Left lung (tissue), 4 donors: ENCODE measurements at regions not wholly inside any gene's neighbourhood (a gene's known extent, or its start where the extent isn't known, plus 50 kb on each side); places are given as distances from the start of the nearest gene placed in this dataset.
A peak's percentile ranks its signal among the peaks of the same experiment; 100 is the strongest.

Experiments used
- ATAC-seq: fragments of 200-7000 bp; cut with Tn5 transposase; one replicate; pipeline ENCODE4 v1.9.1; 2020; ENCODE audit warnings: moderate library complexity
- DNase-seq, 4 donors: peaks; one replicate each; pipeline ENCODE4 v3.0.0-alpha.2; 2013 to 2020
- H3K27ac ChIP-seq, 2 donors: fragments of 200-600 bp; sonication (generic) in 1 of 2; one replicate each; pipeline versions ENCODE4 v1.5.0 to v1.8.0; 2020 to 2021
- H3K27me3 ChIP-seq, 2 donors: fragments of 200-600 bp; sonication (generic) in 1 of 2; one replicate each; pipeline versions ENCODE4 v1.5.0 to v1.8.0; 2020 to 2021
- H3K36me3 ChIP-seq, 2 donors: fragments of 200-600 bp; sonication (generic) in 1 of 2; one replicate each; pipeline versions ENCODE4 v1.5.0 to v1.8.0; 2020 to 2021
- H3K4me1 ChIP-seq, 2 donors: fragments of 200-600 bp; one replicate each; pipeline ENCODE4 v1.8.0; 2021
- H3K4me3 ChIP-seq, 2 donors: fragments of 200-600 bp; sonication (generic) in 1 of 2; one replicate each; pipeline versions ENCODE4 v1.5.0 to v1.8.0; 2020 to 2021; ENCODE audit warnings: mild to moderate bottlenecking in 1 of 2
- H3K9me3 ChIP-seq, 2 donors: fragments of 200-600 bp; sonication (generic) in 1 of 2; one replicate each; pipeline versions ENCODE4 v1.5.0 to v1.8.0; 2020 to 2021
- intact Hi-C, 2 donors: fragments of 100-400 bp; cut with DNase I; formaldehyde crosslinking; loops; one replicate each; pipeline versions ENCODE4 v1.11.2 to v1.14.2; 2022
- TF ChIP-seq, protein P1 (sequence below), 2 donors: fragments of 200-600 bp; sonication (generic) in 1 of 2; IDR thresholded peaks; one replicate each; pipeline versions ENCODE4 v1.5.0 to v1.8.0; 2021; ENCODE audit warnings: antibody characterized with exemption in 2 of 2
- donor health status: DM: no; HTN: yes; CAD: no.
- donor health status: DM: no; HTN: no; CAD: no.

DNA sequence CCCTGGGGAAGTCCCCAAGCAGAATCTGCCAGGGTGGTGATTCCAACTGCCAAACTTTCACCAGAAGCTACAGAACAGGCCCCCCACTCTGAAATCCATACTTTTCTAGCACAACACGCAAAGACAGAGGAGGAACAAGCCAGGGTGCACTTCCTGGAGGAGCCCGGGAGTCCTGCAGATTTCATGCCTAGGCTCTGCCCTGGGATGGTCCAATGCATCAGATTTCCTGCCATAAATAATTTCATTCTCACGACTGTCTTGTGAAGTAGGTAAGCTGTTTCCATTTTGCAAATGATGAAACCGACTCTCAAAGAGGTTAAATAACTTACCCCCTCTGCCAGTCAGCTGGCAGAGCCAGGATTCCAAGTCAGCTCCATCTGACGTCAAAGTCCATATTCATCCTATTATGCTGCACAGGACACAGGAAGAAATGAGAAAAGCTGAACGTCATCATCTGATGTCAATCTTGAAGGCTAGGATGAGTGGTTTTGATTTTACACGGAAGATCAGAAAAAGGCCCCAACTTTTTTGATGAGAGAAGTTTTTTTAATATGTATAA, 134.8 kb upstream of the IGF1R start:
- DNase-seq = no peak
- H3K27ac ChIP-seq = no peak overlapping the region
- H3K36me3 ChIP-seq = no peaks in the 10 kb centered on the region
- TF ChIP-seq, protein P1, sequence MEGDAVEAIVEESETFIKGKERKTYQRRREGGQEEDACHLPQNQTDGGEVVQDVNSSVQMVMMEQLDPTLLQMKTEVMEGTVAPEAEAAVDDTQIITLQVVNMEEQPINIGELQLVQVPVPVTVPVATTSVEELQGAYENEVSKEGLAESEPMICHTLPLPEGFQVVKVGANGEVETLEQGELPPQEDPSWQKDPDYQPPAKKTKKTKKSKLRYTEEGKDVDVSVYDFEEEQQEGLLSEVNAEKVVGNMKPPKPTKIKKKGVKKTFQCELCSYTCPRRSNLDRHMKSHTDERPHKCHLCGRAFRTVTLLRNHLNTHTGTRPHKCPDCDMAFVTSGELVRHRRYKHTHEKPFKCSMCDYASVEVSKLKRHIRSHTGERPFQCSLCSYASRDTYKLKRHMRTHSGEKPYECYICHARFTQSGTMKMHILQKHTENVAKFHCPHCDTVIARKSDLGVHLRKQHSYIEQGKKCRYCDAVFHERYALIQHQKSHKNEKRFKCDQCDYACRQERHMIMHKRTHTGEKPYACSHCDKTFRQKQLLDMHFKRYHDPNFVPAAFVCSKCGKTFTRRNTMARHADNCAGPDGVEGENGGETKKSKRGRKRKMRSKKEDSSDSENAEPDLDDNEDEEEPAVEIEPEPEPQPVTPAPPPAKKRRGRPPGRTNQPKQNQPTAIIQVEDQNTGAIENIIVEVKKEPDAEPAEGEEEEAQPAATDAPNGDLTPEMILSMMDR (IDR thresholded peaks at IDR 0.05) = no peak
- H3K27me3 ChIP-seq = no peaks in the 10 kb centered on the region
- no peaks in the 10 kb centered on the region for H3K9me3 ChIP-seq
- no peak overlapping the region for H3K4me3 ChIP-seq
- no peaks in the 10 kb centered on the region for H3K4me1 ChIP-seq
- no peak for ATAC-seq
- intact Hi-C loops = no loop called here

DNA sequence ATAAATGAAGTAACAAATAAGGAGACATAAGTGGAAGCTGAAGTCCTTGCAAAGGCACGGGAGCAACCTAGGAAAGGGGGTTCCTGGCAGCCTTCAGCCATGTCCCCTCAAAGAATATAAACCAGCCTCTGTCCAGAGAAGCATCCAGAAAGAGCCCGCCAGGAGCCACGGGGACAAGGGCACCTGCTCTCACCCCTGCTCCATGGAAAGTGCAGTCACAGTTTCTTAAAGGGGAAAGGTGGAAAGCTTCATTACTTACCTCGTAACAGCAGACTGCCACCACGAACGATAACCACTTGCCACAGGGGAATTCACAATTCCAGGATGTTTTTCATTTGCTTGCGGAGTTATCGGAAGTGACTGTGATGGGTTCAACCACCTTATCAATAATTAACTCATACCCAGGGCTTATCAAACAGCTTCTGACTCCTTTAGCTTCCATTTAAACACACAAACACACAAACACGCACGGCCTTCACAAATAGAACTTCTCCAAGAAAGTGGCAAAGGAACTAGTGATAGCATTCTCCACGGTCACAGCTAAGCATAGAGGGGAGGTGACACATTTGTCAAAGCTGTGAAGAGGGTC, 134.2 kb upstream of the IGF1R start:
- TF ChIP-seq, protein P1 (IDR thresholded peaks at IDR 0.05) = no peak
- DNase-seq (no peak), ATAC-seq (no peak)
- H3K9me3 ChIP-seq = no peaks in the 10 kb centered on the region
- intact Hi-C loops = no loop called here
- H3K27me3 ChIP-seq = no peaks in the 10 kb centered on the region
- H3K27ac ChIP-seq = no peak overlapping the region
- H3K4me3 ChIP-seq = no peak overlapping the region
- H3K36me3 ChIP-seq = no peaks in the 10 kb centered on the region
- H3K4me1 ChIP-seq = peaks cover 0 to 4% of the 10 kb centered on the region in 2 donors

- DNase-seq = peak in 2 of 4 donors; percentile 82 to 87
- H3K27ac ChIP-seq = no peak overlapping the region
- H3K36me3 ChIP-seq = no peaks in the 10 kb centered on the region
- intact Hi-C loops = no loop called here
- peak; percentile 93 for ATAC-seq
- TF ChIP-seq, protein P1 (IDR thresholded peaks at IDR 0.05) = peak; percentile 67 to 78
- H3K27me3 ChIP-seq = no peaks in the 10 kb centered on the region
- no peaks in the 10 kb centered on the region for H3K9me3 ChIP-seq
- H3K4me1 ChIP-seq = peaks cover 0 to 5% of the 10 kb centered on the region in 2 donors
- no peak overlapping the region for H3K4me3 ChIP-seq
These were observed 129.3 kb upstream of the IGF1R start for GRCh38 chr15:98518823-98519561.

DNA sequence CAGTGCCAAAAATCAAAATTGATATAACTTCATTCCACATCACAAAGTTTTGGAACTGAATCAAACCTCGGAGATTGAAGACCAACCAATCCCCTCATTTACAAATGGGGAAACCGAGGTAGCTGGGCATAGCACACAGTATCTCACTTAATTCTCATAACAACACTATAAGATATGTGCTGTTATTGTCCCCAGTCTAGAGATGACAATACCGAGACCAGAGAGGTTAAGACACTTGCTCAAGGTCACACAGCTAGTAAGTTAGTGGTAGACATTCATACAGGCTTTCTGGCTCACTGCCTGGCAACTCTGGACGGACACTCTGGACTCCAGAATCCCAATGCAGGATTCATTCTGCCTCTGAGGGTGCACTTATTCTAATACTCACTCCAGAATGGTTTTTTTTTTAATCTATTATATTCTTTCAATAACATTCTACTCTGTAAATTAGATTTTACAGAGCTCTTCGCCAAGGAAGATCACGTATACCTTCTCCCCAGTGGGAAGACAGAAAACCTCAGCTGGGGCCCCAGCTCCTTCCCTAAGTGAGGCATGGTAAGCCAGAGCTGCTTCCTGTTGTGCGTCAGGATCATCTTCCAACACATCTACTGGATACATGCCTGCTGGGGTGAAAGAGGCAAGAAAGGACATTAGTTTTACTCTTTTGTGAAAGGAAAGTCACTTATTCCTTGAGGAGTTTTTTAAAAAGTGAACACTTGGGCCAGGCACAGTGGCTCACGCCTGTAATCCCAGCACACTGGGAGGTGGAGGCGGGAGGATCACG, 128.4 kb upstream of the IGF1R start:
- DNase-seq (no peak), ATAC-seq (no peak)
- no peak overlapping the region for H3K27ac ChIP-seq
- no peak overlapping the region for H3K4me3 ChIP-seq
- TF ChIP-seq, protein P1 (IDR thresholded peaks at IDR 0.05) = no peak
- no peaks in the 10 kb centered on the region for H3K9me3 ChIP-seq
- H3K4me1 ChIP-seq = peaks cover 0 to 5% of the 10 kb centered on the region in 2 donors
- no peaks in the 10 kb centered on the region for H3K27me3 ChIP-seq
- intact Hi-C loops = loop anchor here in 1 of 2 donors (10.0 kb wide), 2 partner anchors 145 to 545 kb away; no protein-coding TSS in a partner anchor
- no peaks in the 10 kb centered on the region for H3K36me3 ChIP-seq
